BLaER1 treated with 17β-estradiol and CSF1 and Interleukin-3, amounts not matched to agents 10 nM and 100 nM (cell line): ENCODE measurements at regions not wholly inside any gene's neighbourhood (a gene's known extent, or its start where the extent isn't known, plus 50 kb on each side); places are given as distances from the start of the nearest gene placed in this dataset.
A peak's percentile ranks its signal among the peaks of the same experiment; 100 is the strongest.

ENCODE experiments used
- H3K27ac ChIP-seq, 11 experiments: shearing (Covaris generic); formaldehyde crosslinking; 2 replicates each; pipeline ENCODE4 v1.8.1; 2022
- H3K27me3 ChIP-seq, 11 experiments: shearing (Covaris generic); formaldehyde crosslinking; 2 replicates each; pipeline ENCODE4 v1.8.1; 2022
- H3K36me3 ChIP-seq, 11 experiments: shearing (Covaris generic); formaldehyde crosslinking; 2 replicates each; pipeline ENCODE4 v1.8.1; 2022
- H3K4me1 ChIP-seq, 10 experiments: shearing (Covaris generic); formaldehyde crosslinking; 2 replicates each; pipeline ENCODE4 v1.8.1; 2022
- H3K4me2 ChIP-seq, 11 experiments: shearing (Covaris generic); formaldehyde crosslinking; 2 replicates each; pipeline ENCODE4 v1.8.1; 2022
- H3K4me3 ChIP-seq, 10 experiments: shearing (Covaris generic); formaldehyde crosslinking; 2 replicates each; pipeline ENCODE4 v1.8.1; 2022
- H3K9ac ChIP-seq, 11 experiments: shearing (Covaris generic); formaldehyde crosslinking; 2 replicates each; pipeline ENCODE4 v1.8.1; 2022
- H3K9me3 ChIP-seq, 11 experiments: shearing (Covaris generic); formaldehyde crosslinking; replicated peaks in 1 of 11; 2 replicates each; pipeline ENCODE4 v1.8.1; 2022
- H4K20me1 ChIP-seq, 11 experiments: shearing (Covaris generic); formaldehyde crosslinking; 2 replicates each; pipeline ENCODE4 v1.8.1; 2022
- Cebpa-rat ChIP-seq, 11 experiments: shearing (Covaris generic); IDR thresholded peaks; 2 replicates each; pipeline ENCODE4 v1.8.1; 2022

GRCh38 chr1:81477710-81478109 lies 323.0 kb upstream of the ADGRL2 start:
- H3K4me3 ChIP-seq, result no peak overlapping the region
- no peaks in the 10 kb centered on the region for H3K36me3 ChIP-seq
- H3K27me3 ChIP-seq, result no peaks in the 10 kb centered on the region
- no peak for TF ChIP-seq Cebpa-rat (IDR thresholded peaks at IDR 0.05)
- no peaks in the 10 kb centered on the region for H4K20me1 ChIP-seq
- H3K4me2 ChIP-seq, result no peak overlapping the region
- H3K9ac ChIP-seq, result no peak overlapping the region
- no peaks in the 10 kb centered on the region for H3K4me1 ChIP-seq
- H3K9me3 ChIP-seq, result no peaks in the 10 kb centered on the region
- H3K27ac ChIP-seq, result no peak overlapping the region

- Histone ChIP-seq H3K27me3 (no peaks in the 10 kb centered on the region), H3K4me2 (no peak overlapping the region), H3K27ac (no peak overlapping the region), H3K4me1 (peaks cover 0 to 18% (median 0%) of the 10 kb centered on the region in 10 experiments; a peak in 6 of 20 replicates), H3K9me3 (no peaks in the 10 kb centered on the region), H4K20me1 (no peaks in the 10 kb centered on the region), H3K9ac (no peak overlapping the region), H3K4me3 (no peak overlapping the region), H3K36me3 (no peaks in the 10 kb centered on the region)
- TF ChIP-seq Cebpa-rat (IDR thresholded peaks at IDR 0.05), result no peak
These were observed 328.3 kb upstream of the ADGRL2 start for GRCh38 chr1:81472387-81472786.

GRCh38 chr1:81471255-81471654 lies 329.5 kb upstream of the ADGRL2 start:
- H4K20me1 ChIP-seq, result no peaks in the 10 kb centered on the region
- no peak overlapping the region for H3K4me2 ChIP-seq
- H3K9ac ChIP-seq, result no peak overlapping the region
- H3K27ac ChIP-seq, result no peak overlapping the region
- no peaks in the 10 kb centered on the region for H3K36me3 ChIP-seq
- H3K4me1 ChIP-seq, result peaks cover 0 to 18% (median 0%) of the 10 kb centered on the region in 10 experiments; a peak in 6 of 20 replicates
- no peaks in the 10 kb centered on the region for H3K9me3 ChIP-seq
- TF ChIP-seq Cebpa-rat (IDR thresholded peaks at IDR 0.05), result no peak
- H3K27me3 ChIP-seq, result no peaks in the 10 kb centered on the region
- H3K4me3 ChIP-seq, result no peak overlapping the region

GRCh38 chr1:81470275-81470674 lies 330.5 kb upstream of the ADGRL2 start:
- no peak overlapping the region for H3K27ac ChIP-seq
- no peaks in the 10 kb centered on the region for H3K9me3 ChIP-seq
- no peaks in the 10 kb centered on the region for H3K36me3 ChIP-seq
- H3K4me3 ChIP-seq, result no peak overlapping the region
- peak overlapping the region in 3 of 11 experiments; percentile 20 to 47 (median 47); a peak in 5 of 22 replicates for H3K4me2 ChIP-seq
- TF ChIP-seq Cebpa-rat (IDR thresholded peaks at IDR 0.05), result no peak
- peaks cover 0 to 18% (median 0%) of the 10 kb centered on the region in 10 experiments; a peak in 6 of 20 replicates for H3K4me1 ChIP-seq
- no peaks in the 10 kb centered on the region for H3K27me3 ChIP-seq
- no peaks in the 10 kb centered on the region for H4K20me1 ChIP-seq
- H3K9ac ChIP-seq, result no peak overlapping the region

- no peaks in the 10 kb centered on the region for H4K20me1 ChIP-seq
- H3K4me3 ChIP-seq, result no peak overlapping the region
- H3K9me3 ChIP-seq, result no peaks in the 10 kb centered on the region
- H3K9ac ChIP-seq, result no peak overlapping the region
- peaks cover 0 to 29% (median 0%) of the 10 kb centered on the region in 10 experiments; a peak in 6 of 20 replicates for H3K4me1 ChIP-seq
- H3K36me3 ChIP-seq, result no peaks in the 10 kb centered on the region
- no peak overlapping the region for H3K4me2 ChIP-seq
- no peaks in the 10 kb centered on the region for H3K27me3 ChIP-seq
- no peak overlapping the region for H3K27ac ChIP-seq
- no peak for TF ChIP-seq Cebpa-rat (IDR thresholded peaks at IDR 0.05)
These were observed 333.4 kb upstream of the ADGRL2 start for GRCh38 chr1:81467383-81467782.

- H3K4me1 ChIP-seq, result peaks cover 0 to 29% (median 0%) of the 10 kb centered on the region in 10 experiments; a peak in 6 of 20 replicates
- no peaks in the 10 kb centered on the region for H3K36me3 ChIP-seq
- TF ChIP-seq Cebpa-rat (IDR thresholded peaks at IDR 0.05), result no peak
- no peak overlapping the region for H3K4me2 ChIP-seq
- H3K9me3 ChIP-seq, result no peaks in the 10 kb centered on the region; a peak in 1 of 22 replicates
- no peak overlapping the region for H3K9ac ChIP-seq
- no peak overlapping the region for H3K4me3 ChIP-seq
- H3K27ac ChIP-seq, result no peak overlapping the region
- no peaks in the 10 kb centered on the region for H3K27me3 ChIP-seq
- H4K20me1 ChIP-seq, result no peaks in the 10 kb centered on the region
These were observed 333.8 kb upstream of the ADGRL2 start for GRCh38 chr1:81466961-81467360.

- Histone ChIP-seq H3K27ac (no peak overlapping the region), H3K4me2 (no peak overlapping the region), H3K9ac (no peak overlapping the region), H3K4me3 (no peak overlapping the region), H3K36me3 (no peaks in the 10 kb centered on the region), H4K20me1 (no peaks in the 10 kb centered on the region), H3K4me1 (peaks cover 0 to 11% (median 0%) of the 10 kb centered on the region in 10 experiments; a peak in 1 of 20 replicates), H3K27me3 (no peaks in the 10 kb centered on the region), H3K9me3 (no peaks in the 10 kb centered on the region; a peak in 1 of 22 replicates)
- no peak for TF ChIP-seq Cebpa-rat (IDR thresholded peaks at IDR 0.05)
These were observed 336.5 kb upstream of the ADGRL2 start for GRCh38 chr1:81463936-81464837.

- Histone ChIP-seq H3K4me3 (no peak overlapping the region), H3K9me3 (no peaks in the 10 kb centered on the region; a peak in 1 of 22 replicates), H3K36me3 (no peaks in the 10 kb centered on the region), H3K9ac (no peak overlapping the region), H3K4me2 (no peak overlapping the region), H3K27ac (no peak overlapping the region), H3K27me3 (no peaks in the 10 kb centered on the region), H3K4me1 (peaks cover 0 to 38% (median 0%) of the 10 kb centered on the region in 10 experiments; a peak in 4 of 20 replicates), H4K20me1 (no peaks in the 10 kb centered on the region)
- no peak for TF ChIP-seq Cebpa-rat (IDR thresholded peaks at IDR 0.05)
These were observed 341.7 kb upstream of the ADGRL2 start for GRCh38 chr1:81459043-81459442.

GRCh38 chr1:81458186-81458585 lies 342.5 kb upstream of the ADGRL2 start:
- Histone ChIP-seq H4K20me1 (no peaks in the 10 kb centered on the region), H3K27ac (no peak overlapping the region), H3K4me3 (no peak overlapping the region), H3K4me1 (peaks cover 0 to 31% (median 0%) of the 10 kb centered on the region in 10 experiments; a peak in 4 of 20 replicates), H3K4me2 (no peak overlapping the region), H3K36me3 (no peaks in the 10 kb centered on the region), H3K27me3 (no peaks in the 10 kb centered on the region), H3K9me3 (no peaks in the 10 kb centered on the region; a peak in 1 of 22 replicates), H3K9ac (no peak overlapping the region)
- no peak for TF ChIP-seq Cebpa-rat (IDR thresholded peaks at IDR 0.05)
